Effector memory CD4-positive, alpha-beta T cell (primary cell): ENCODE measurements at regions not wholly inside any gene's neighbourhood (a gene's known extent, or its start where the extent isn't known, plus 50 kb on each side); places are given as distances from the start of the nearest gene placed in this dataset.
"Not testable (repeated sequence)": the region's sequence is repeated elsewhere in the genome, so short reads cannot be mapped to it uniquely, and the experiment has no call there.

Experiments used
- DNase-seq, 3 donors: peaks; one replicate each; pipeline ENCODE4 v3.0.0-alpha.2; 2020
- H3K27ac ChIP-seq: 2 replicates; pipeline ENCODE4 v1.7.0; 2013; ENCODE audit warnings: mild to moderate bottlenecking, low read length, moderate library complexity; ENCODE audit not compliant: insufficient read depth, poor library complexity, severe bottlenecking
- H3K27me3 ChIP-seq: replicated peaks from 2 replicates; pipeline ENCODE4 v1.7.0; 2013; ENCODE audit warnings: mild to moderate bottlenecking, low read length; ENCODE audit not compliant: insufficient read depth, control insufficient read depth, poor library complexity, severe bottlenecking
- H3K36me3 ChIP-seq: 2 replicates; pipeline ENCODE4 v1.7.0; 2013; ENCODE audit warnings: mild to moderate bottlenecking, low read length, moderate library complexity; ENCODE audit not compliant: control insufficient read depth, insufficient read depth
- H3K4me1 ChIP-seq: 2 replicates; pipeline ENCODE4 v1.7.0; 2013; ENCODE audit warnings: low read length, mild to moderate bottlenecking; ENCODE audit not compliant: control insufficient read depth, insufficient read depth, poor library complexity, severe bottlenecking
- H3K4me3 ChIP-seq: 2 replicates; pipeline ENCODE4 v1.7.0; 2013; ENCODE audit warnings: low read length, low read depth, mild to moderate bottlenecking; ENCODE audit not compliant: insufficient read depth, poor library complexity, severe bottlenecking
- H3K9me3 ChIP-seq: 2 replicates; pipeline ENCODE4 v1.7.0; 2013; ENCODE audit warnings: mild to moderate bottlenecking, low read length, moderate library complexity; ENCODE audit not compliant: control insufficient read depth

DNA sequence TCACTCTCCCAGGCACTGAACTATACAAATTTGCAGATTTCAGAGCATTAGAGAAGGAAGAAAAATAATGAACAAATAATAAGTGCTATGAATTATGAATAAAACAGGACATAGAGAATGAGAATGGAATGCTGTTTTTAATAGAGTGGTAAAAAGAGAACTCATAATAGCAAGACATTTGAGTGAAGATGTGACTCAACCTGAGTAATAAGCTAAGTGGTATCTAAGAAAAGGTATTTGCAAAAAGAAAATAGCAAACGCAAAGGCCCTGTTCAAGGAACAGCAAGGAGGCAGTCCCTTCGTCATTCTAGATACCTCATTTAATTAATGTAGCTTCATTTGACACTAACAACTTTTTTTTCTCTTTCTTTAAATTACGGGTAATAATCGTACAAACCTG, 1910.0 kb upstream of the TENM3 start:
- DNase-seq, result no peak
- H3K9me3 ChIP-seq, result no peaks in the 10 kb centered on the region
- no peak overlapping the region for H3K4me3 ChIP-seq
- H3K27me3 ChIP-seq, result no peaks in the 10 kb centered on the region
- H3K27ac ChIP-seq, result no peak overlapping the region
- no peaks in the 10 kb centered on the region for H3K4me1 ChIP-seq
- no peaks in the 10 kb centered on the region for H3K36me3 ChIP-seq

DNA sequence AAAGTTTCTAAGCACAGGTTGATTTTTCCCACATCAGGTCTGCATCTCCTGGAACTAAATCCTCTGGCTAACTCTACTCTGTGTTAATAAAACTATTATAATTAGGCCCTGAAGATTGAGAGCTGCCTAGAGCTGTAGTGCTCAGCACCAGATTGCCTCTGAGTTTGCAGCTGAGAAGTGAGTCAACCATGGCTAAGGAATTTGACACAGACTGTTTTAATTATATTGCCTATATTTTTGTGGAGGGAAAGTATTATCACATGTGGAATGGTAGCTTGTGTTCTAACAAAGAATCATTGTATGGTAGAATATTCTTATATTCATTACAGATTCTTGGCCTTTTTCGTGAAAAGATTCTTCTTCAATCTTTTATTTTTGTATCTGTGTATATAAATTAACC, 1907.6 kb upstream of the TENM3 start:
- Histone ChIP-seq H3K4me3 (no peak overlapping the region), H3K9me3 (no peaks in the 10 kb centered on the region), H3K27me3 (no peaks in the 10 kb centered on the region), H3K36me3 (no peaks in the 10 kb centered on the region), H3K27ac (no peak overlapping the region), H3K4me1 (no peaks in the 10 kb centered on the region)
- DNase-seq, result no peak

DNA sequence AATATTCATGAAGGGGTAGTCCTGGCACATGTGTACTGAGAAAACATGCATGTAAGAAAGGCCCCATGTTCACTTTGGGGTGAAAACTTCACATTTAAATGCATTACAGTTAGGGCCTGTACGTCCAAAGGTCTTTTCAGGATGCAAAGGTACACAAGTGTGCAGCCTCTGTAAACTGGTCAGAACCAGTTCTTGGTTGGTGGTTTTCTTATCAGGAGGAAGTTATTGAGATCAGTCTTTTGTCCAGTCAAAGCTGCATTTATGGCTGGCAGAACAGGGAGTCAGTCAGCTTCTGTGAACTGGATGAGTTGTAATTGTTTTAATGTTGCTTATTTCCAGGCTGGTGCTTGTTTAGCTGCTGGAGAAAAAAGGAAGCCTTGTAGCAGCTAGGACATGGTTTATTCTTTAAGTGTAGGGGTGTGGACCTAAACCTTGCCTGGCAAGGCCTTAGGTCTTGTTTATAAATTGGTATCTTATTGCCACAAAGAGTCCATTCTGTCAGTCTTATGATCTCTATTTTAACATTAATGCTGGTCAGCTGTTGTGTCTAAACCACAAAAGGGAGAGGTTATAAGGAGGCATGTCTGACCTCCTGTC, 1906.6 kb upstream of the TENM3 start:
- no peaks in the 10 kb centered on the region for H3K9me3 ChIP-seq
- H3K27ac ChIP-seq, result no peak overlapping the region
- H3K4me3 ChIP-seq, result no peak overlapping the region
- no peaks in the 10 kb centered on the region for H3K36me3 ChIP-seq
- no peaks in the 10 kb centered on the region for H3K4me1 ChIP-seq
- H3K27me3 ChIP-seq, result no peaks in the 10 kb centered on the region
- DNase-seq, result no peak

DNA sequence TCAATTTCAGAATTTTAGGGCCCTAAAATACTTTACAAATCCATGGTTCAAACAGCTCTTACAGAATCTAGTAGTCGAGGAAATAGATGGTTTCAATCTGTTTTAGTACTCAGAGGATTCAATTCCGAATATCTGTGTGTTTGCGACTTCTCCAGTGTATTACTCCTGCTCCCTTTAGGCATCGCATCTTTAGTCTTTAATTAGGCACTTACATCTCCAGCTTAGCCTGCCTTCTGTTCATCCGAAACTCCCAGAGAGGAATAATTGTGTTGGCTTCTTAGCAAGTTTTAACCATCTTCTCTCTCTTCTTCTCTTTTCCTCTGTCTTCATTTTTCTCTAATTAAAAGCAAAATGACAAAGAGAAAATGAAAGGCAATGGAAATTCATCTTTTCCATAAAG, 1901.3 kb upstream of the TENM3 start:
- no peak overlapping the region for H3K4me3 ChIP-seq
- H3K36me3 ChIP-seq, result no peaks in the 10 kb centered on the region
- no peaks in the 10 kb centered on the region for H3K27me3 ChIP-seq
- H3K4me1 ChIP-seq, result no peaks in the 10 kb centered on the region
- no peak overlapping the region for H3K27ac ChIP-seq
- no peaks in the 10 kb centered on the region for H3K9me3 ChIP-seq
- DNase-seq, result no peak

DNA sequence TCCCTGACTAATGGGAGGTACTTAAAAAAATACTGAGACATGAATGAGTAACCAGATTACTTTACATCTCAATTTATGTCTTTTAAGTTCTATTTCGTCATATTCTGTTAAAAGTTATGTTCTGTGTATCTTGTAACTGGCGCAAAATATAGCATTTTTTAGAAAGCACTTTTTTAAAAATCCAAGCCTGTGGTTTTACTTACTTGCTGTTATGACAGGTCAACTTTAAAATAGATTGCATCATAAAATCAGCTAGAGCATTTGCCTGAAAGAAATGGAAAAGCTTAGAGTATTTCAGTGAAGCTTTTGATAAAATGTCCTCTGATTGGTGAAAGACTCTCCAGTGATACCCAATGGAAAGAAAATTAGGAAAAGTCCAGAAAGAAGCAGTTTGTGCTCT, 1892.3 kb upstream of the TENM3 start:
- no peaks in the 10 kb centered on the region for H3K9me3 ChIP-seq
- DNase-seq, result no peak
- H3K4me1 ChIP-seq, result no peaks in the 10 kb centered on the region
- no peaks in the 10 kb centered on the region for H3K27me3 ChIP-seq
- no peak overlapping the region for H3K27ac ChIP-seq
- H3K36me3 ChIP-seq, result no peaks in the 10 kb centered on the region
- H3K4me3 ChIP-seq, result no peak overlapping the region

DNA sequence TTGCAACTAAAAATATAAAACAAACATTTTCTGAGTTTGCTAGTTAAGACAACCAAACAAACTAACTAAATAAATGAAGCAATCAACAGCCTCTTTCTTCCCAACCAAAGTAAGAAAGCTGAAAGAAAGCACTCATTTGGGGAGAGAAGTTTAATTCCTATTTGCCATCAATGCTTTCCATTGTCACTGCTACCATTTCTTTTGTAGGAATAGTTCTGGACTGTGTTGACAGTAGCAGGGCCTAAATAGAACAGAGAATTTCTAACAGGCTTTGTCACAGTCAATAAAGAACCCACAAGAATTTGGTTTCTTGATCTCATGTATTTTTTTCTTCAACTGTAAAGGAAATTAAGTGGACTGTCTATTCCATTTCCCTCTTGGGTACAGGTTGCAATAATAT, 1886.4 kb upstream of the TENM3 start:
- Histone ChIP-seq H3K36me3 (no peaks in the 10 kb centered on the region), H3K4me1 (no peaks in the 10 kb centered on the region), H3K27me3 (no peaks in the 10 kb centered on the region), H3K4me3 (no peak overlapping the region), H3K27ac (no peak overlapping the region), H3K9me3 (no peaks in the 10 kb centered on the region)
- no peak for DNase-seq

DNA sequence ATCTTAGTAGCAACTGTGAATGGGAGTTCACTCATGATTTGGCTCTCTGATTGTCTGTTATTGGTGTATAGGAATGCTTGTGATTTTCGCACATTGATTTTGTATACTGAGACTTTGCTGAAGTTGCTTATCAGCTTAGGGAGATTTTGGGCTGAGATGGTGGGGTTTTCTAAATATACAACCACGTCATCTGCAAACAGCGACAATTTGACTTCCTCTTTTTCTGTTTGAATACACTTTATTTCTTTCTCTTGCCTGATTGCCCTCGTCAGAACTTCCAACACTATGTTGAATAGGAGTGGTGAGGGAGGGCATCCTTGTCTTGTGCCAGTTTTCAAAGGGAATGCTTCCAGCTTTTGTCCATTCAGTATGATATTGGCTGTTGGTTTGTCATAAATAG, 1883.1 kb upstream of the TENM3 start:
- not testable (repeated sequence) for H3K27ac ChIP-seq, H3K9me3 ChIP-seq, H3K36me3 ChIP-seq, H3K4me1 ChIP-seq, DNase-seq, H3K4me3 ChIP-seq, H3K27me3 ChIP-seq

DNA sequence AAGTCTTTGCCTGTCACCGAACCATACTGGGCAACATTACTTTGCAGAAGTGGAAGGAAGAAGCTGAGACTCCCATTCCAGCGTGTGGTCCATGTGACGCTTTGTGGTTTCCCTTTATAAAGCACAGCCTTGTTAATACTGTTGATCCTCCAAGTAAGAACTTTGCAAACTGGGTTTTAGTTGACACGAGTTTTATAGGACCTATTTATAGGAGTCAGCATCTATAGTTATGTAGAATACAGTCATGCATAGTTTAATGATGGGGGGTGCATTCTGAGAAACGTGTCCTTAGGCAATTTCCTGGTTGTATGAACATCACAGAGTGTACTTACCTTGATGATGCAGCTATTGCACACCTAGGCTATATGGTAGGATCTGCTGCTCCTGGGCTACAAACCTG, 1879.4 kb upstream of the TENM3 start:
- no peaks in the 10 kb centered on the region for H3K9me3 ChIP-seq
- DNase-seq, result no peak
- no peak overlapping the region for H3K27ac ChIP-seq
- no peaks in the 10 kb centered on the region for H3K4me1 ChIP-seq
- H3K27me3 ChIP-seq, result no peaks in the 10 kb centered on the region
- H3K4me3 ChIP-seq, result no peak overlapping the region
- H3K36me3 ChIP-seq, result no peaks in the 10 kb centered on the region

DNA sequence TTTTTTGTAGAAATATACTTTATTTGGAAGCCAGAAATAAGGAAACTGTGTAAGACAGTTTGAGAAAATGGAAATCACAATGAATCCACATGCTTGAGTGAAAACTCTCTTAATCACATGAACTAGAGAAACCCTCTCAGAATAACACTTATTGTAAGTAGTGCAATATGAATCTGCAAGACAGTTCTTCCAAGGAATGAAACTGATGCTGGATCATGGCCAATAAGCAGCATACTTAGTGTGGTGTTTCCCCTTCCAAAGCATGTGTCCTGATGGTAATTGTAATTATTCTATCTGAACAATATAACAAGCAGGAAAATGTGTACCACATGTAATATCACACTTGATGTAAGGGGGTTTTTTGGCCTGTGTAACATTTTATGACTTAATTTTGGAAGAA, 1870.5 kb upstream of the TENM3 start:
- Histone ChIP-seq H3K4me3 (no peak overlapping the region), H3K36me3 (no peaks in the 10 kb centered on the region), H3K27ac (no peak overlapping the region), H3K4me1 (no peaks in the 10 kb centered on the region), H3K27me3 (no peaks in the 10 kb centered on the region), H3K9me3 (no peaks in the 10 kb centered on the region)
- no peak for DNase-seq

DNA sequence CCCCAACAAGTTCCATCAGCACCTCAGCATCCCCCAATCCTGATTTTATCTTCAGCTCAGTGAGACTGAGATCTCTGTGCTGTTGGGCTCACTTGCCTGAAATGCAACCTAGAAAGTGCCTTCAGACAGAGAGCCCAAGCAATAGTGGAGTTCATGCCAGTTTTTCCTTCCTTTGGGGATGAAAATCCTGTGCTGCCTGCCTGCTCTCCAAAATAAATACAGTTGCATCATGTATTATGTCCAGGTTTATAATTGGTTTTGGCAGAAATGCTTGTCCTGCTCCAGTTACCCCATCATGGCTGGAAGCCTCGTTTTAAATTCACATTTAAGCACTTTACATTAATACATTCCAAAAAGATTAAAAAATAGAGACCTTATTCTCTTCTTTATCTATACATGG, 1865.5 kb upstream of the TENM3 start:
- no peaks in the 10 kb centered on the region for H3K27me3 ChIP-seq
- H3K9me3 ChIP-seq, result no peaks in the 10 kb centered on the region
- DNase-seq, result no peak
- no peak overlapping the region for H3K4me3 ChIP-seq
- H3K27ac ChIP-seq, result no peak overlapping the region
- no peaks in the 10 kb centered on the region for H3K4me1 ChIP-seq
- no peaks in the 10 kb centered on the region for H3K36me3 ChIP-seq

DNA sequence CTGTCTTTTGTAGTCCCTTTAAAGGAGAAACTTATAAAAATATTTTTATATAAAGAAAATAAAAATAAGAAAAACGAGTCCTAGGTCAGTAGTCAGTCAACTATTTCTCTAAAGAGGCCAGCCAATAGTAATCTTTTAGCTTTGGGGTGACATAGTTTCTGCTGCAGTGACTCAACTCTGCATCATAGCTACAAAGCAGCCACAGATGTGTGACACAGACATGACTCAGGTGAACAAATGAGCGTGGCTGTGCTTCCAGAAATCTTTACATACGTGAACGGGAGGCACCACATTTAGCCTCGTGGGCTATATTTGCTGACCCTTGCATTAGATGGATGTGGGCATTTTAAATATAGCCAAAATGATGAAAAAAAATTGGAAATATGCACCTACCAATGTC, 1862.5 kb upstream of the TENM3 start:
- no peaks in the 10 kb centered on the region for H3K9me3 ChIP-seq
- H3K27me3 ChIP-seq, result no peaks in the 10 kb centered on the region
- DNase-seq, result no peak
- H3K27ac ChIP-seq, result no peak overlapping the region
- no peak overlapping the region for H3K4me3 ChIP-seq
- H3K4me1 ChIP-seq, result no peaks in the 10 kb centered on the region
- H3K36me3 ChIP-seq, result no peaks in the 10 kb centered on the region
